Right lung (tissue), 2 donors: ENCODE measurements at regions not wholly inside any gene's neighbourhood (a gene's known extent, or its start where the extent isn't known, plus 50 kb on each side); places are given as distances from the start of the nearest gene placed in this dataset.

Experiments used
- DNase-seq, 2 donors: peaks; one replicate each; pipeline ENCODE4 v3.0.0-alpha.2; 2013

DNA sequence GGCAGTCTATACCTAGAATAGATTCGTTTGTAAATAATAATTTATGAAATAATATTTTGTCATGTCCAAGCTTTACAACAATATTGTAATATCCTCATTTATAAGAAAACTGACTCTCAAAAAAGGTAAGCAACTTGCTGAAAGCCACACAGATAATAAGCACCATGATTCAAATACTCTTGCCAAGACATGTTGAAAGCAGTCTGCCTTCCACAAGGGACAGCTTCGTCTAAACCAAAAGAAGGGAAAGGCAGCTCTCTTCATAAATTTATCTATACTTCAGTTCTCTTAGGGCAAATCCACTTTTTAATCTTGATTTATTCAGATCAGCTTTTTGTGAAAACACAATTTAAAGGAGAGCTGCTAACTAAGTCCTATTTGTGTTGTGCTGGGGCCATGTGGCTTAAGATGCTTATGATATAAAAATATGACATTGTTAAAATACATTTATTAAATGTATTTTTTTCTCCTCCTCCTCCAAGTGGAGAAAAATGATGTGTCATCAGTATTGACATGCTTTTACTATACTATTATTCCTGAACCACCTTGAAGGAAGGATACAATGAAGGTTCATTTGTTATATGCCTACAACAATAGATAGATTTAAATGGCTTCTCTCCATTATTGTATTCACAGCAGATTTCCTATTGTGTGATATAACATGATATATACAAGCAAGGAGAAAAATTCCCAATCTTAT lies 737.0 kb downstream of the HDGFL1 start:
- no peak for DNase-seq

- DNase-seq = no peak
These were observed 738.1 kb downstream of the HDGFL1 start for GRCh38 chr6:23307516-23307915.

GRCh38 chr6:23308166-23308565 lies 738.8 kb downstream of the HDGFL1 start:
- no peak for DNase-seq

DNA sequence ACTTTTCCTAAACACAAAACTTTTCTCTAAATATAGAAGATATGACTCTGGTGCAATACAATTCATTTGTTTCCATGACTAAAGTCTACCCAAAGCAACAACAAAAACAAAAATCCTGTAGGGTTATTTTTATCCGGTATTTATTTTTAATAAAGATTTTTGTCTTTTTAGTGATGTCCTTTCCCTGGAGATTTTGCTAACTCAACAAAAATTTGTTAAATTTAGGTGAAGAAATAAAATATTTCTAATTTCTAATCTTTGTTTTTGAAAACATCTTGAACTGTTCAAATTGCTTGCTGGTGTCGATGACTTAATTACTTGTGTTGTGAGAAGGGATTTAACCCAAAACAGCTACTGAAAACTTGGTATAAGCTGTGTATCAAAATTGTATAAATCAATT lies 741.8 kb downstream of the HDGFL1 start:
- DNase-seq = no peak

- no peak for DNase-seq
These were observed 746.8 kb downstream of the HDGFL1 start for GRCh38 chr6:23316131-23316530.

DNA sequence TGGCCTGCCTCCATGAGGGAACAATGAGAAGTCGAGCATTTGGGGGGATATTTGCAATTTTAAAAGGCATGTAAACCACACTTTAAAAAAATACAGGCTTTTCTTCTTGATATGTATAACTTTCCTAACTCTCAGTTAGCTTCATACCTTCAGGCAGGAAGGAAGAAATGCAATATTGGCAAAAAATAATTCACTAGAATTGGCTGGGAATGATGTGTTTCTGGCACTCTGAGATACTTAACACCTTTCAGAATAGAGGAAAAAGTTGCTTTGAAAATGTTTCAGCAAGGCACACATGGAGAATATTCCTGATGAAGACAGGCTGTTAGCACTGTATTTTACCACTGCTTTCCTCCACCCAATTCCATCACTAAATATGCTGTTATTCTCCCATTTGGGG lies 747.6 kb downstream of the HDGFL1 start:
- no peak for DNase-seq

GRCh38 chr6:23319582-23319981 lies 750.2 kb downstream of the HDGFL1 start:
- DNase-seq = no peak

DNA sequence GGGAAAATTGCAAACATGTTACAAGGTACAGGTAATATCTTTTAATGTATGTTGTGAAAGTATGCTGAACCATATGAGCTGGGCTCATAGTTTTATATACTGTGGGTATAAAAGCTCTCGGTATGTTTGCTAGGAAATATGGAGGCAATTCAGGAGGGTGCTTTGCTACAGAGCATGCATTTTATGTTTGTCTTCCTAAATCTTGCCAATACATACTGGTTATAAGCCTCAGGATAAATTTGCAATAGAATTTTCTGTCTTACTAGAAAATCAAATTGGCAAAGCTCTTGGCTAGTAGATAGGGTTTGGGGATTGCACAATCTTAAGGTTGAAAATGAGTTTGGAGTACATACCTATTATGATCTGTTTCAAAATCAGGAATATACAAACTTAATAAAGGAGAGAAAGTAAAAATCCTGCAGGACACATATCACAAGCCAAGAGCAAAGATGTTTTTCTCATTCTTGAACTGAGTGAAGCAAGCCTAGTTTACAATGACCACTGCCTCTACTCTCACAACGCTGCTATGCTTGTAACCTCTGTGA lies 751.2 kb downstream of the HDGFL1 start:
- DNase-seq = no peak

- no peak for DNase-seq
These were observed 754.5 kb downstream of the HDGFL1 start for GRCh38 chr6:23323897-23324296.

DNA sequence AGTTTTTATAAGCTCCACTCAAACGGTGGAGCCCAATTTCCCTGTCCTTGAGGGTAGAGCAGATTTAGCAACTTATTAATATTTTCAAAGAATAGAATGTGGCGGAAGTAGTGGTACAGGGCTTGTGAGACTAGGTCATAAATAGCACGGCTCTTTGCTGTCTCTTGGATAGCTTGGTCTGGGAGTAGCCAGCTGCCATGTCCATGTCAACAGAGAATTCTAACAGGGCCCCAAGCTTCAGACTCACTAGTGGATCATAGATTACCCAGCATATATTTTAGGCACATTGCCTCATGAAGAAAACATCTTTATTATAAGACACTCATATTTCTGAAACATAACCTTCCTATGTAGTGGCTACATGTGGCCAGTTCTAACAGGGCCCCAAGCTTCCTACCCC lies 755.7 kb downstream of the HDGFL1 start:
- DNase-seq = no peak

DNA sequence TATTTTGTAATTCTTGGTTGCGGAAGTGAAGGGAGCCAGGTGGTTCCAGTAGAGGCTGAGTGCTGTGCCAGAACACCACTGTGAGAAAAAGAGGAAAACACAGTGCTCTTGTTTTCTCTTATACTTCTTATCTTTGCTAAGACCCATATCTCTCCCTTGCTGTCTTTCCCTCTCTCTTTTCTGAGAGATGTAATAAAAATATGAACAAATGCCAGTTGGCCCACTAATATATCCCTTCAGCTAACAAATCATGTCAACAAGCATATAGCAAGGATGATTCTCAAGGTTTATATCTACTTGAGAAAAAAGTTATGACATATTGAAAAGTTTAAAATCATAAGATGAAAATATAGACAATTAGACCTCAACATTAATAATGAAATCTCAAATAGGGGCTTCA lies 758.3 kb downstream of the HDGFL1 start:
- DNase-seq = no peak

DNA sequence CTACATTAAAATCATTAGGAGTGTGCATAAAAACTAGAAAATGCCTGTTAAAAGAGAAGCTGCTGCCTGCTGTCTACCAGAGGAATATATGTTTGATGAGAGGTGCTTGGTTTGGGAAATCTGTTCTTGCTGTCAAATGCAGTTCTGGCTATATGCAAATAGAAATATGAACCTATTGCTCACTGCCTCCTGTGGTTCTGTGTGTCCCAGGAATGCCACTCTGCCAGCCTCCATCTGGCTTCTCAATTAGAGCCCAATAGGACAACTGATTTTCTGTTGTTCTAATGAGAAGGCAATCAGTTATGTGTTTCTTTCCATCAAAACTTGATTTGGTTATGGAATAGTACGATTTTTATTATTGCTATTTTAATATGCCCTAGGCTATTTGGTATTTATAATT lies 759.7 kb downstream of the HDGFL1 start:
- no peak for DNase-seq

DNA sequence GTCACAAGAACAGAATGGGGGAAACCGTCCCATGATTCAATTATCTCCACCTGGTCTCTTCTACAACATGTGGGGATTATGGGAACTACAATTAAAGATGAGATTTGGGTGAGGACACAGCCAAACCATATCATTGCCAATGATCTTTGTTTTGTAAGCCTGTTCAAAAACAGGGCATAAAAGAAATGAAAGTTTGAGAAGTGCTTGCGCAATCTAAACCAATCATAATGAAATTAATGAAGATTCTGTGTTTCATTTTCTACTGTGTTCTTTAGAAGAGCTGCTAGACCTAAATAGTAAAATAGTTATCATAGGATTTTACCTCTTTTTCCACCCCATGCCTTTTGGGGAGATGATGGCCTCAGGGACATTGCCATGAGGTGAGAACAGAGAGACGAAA lies 761.3 kb downstream of the HDGFL1 start:
- DNase-seq = no peak

DNA sequence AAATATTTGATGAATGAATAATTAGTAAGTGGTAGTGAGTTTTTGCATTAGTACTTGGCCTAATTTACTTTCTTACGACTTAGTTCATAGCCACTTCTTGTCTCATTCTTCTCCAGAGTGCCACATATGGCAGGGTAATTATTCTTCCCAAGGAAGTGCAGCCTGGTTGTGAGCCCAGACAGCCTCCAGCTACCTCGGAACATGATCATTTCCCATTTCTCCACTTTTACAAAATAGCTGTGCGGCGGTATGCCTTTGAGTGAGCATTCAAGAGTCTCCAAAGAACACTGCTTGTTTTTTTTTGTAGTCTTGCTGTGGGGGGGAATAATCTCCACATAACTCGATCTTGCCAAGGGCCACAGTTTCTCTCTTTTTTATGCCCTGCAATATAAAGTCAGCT lies 765.0 kb downstream of the HDGFL1 start:
- DNase-seq = no peak

GRCh38 chr6:23335894-23336293 lies 766.5 kb downstream of the HDGFL1 start:
- DNase-seq = no peak

GRCh38 chr6:23339268-23339667 lies 769.9 kb downstream of the HDGFL1 start:
- DNase-seq = no peak

DNA sequence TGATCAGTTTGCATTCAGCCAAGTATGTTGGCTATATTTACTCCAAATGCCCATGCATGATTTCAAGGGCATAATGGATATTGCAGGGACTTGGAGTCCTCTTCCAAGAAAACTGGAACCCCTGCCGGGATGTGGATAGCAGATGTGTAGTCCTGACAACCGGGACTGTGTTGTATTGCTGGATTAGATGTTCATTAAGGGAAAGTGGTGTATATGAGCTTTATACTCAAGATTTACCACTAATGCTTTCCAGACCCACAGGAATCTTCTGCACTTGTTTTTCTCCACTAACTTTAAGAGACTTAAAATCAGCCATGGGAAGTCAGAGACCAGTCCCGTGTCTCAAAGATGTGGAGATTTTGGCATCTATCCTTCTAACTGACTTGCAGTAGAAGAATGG lies 770.9 kb downstream of the HDGFL1 start:
- DNase-seq = no peak

- DNase-seq = no peak
These were observed 774.4 kb downstream of the HDGFL1 start for GRCh38 chr6:23343610-23344306.

GRCh38 chr6:23348185-23348584 lies 777.8 kb upstream of the NRSN1 start:
- no peak for DNase-seq

- DNase-seq = no peak
These were observed 776.4 kb upstream of the NRSN1 start for GRCh38 chr6:23349521-23350147.

GRCh38 chr6:23350752-23351453 lies 775.1 kb upstream of the NRSN1 start:
- DNase-seq = no peak

DNA sequence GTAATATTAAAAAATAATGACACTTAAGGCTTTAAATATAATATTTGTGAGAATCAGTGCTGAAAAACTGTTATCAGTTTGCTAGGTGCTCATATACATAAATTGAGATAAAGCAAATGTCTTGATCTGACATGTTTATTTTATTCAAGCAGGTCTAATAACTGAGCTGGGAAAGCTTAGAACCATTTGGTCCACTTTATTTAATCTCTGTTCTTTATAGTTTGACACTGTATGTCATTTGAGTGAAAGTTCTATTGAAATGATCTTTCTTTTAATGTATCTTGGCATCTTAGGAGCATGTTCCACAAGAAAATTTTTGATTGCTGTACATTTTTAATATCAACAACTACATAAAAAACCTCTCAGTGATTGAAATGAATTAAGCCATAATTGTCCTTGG lies 772.0 kb upstream of the NRSN1 start:
- no peak for DNase-seq
